Thyroid gland (tissue), 4 donors: ENCODE measurements at regions not wholly inside any gene's neighbourhood (a gene's known extent, or its start where the extent isn't known, plus 50 kb on each side); places are given as distances from the start of the nearest gene placed in this dataset.
A peak's percentile ranks its signal among the peaks of the same experiment; 100 is the strongest.

Experiments used
- DNase-seq, 2 donors: peaks; one replicate each; pipeline ENCODE4 v3.0.0-alpha.2; 2019
- H3K27ac ChIP-seq, 3 donors: fragments of 200-600 bp; sonication (generic); 1 replicate in 2 of 3; 2 replicates in 1 of 3; pipeline ENCODE4 v1.5.1; 2016 to 2019; ENCODE audit warnings: mild to moderate bottlenecking in 1 of 3, moderate library complexity in 1 of 3
- H3K27me3 ChIP-seq: fragments of 200-600 bp; sonication (generic); one replicate; pipeline ENCODE4 v1.5.1; 2019
- H3K36me3 ChIP-seq, 2 donors: fragments of 200-600 bp; sonication (generic); one replicate each; pipeline ENCODE4 v1.5.1; 2016 to 2019
- H3K4me1 ChIP-seq, 2 donors: fragments of 200-600 bp; sonication (generic); one replicate each; pipeline ENCODE4 v1.5.1; 2017 to 2019
- H3K4me3 ChIP-seq, 3 donors: fragments of 200-600 bp; sonication (generic); replicated peaks in 1 of 3; 1 replicate in 2 of 3; 2 replicates in 1 of 3; pipeline ENCODE4 v1.5.1; 2016; ENCODE audit warnings: mild to moderate bottlenecking in 1 of 3
- H3K9me3 ChIP-seq: fragments of 200-600 bp; sonication (generic); one replicate; pipeline ENCODE4 v1.5.1; 2017
- CTCF ChIP-seq, 6 experiments: fragments of 200-600 bp in 3 of 6; fragments of 450-650 bp in 3 of 6; sonication (generic) in 3 of 6; IDR thresholded peaks; one replicate each; pipeline ENCODE4 v1.5.1; 2016 to 2019; ENCODE audit warnings: antibody characterized with exemption in 6 of 6, mild to moderate bottlenecking in 2 of 6, inconsistent platforms in 1 of 6, moderate library complexity in 1 of 6
- POLR2A ChIP-seq, 2 donors: fragments of 450-650 bp; IDR thresholded peaks; one replicate each; pipeline ENCODE4 v1.6.1; 2017; ENCODE audit warnings: antibody characterized with exemption in 2 of 2, mild to moderate bottlenecking in 2 of 2, moderate library complexity in 1 of 2
- WGBS, 2 donors: methylation state at CpG; one replicate each; pipeline ENCODE4 v1.1.5; 2017; 5-methylcytosine and 5-hydroxymethylcytosine counted together
- intact Hi-C: fragments of 100-400 bp; cut with DNase I; formaldehyde crosslinking; loops from one replicate; pipeline ENCODE4 v1.15.1; 2023

GRCh38 chr14:100384819-100385813, 62.0 kb downstream of the SLC25A47 start:
- Histone ChIP-seq H3K27ac (no peak overlapping the region), H3K4me3 (no peak overlapping the region), H3K9me3 (no peaks in the 10 kb centered on the region), H3K27me3 (no peaks in the 10 kb centered on the region), H3K36me3 (no peaks in the 10 kb centered on the region), H3K4me1 (peaks cover 8 to 38% of the 10 kb centered on the region in 2 donors)
- WGBS, 2 donors = 78 to 83% methylated on average over 16 of the region's 16 CpGs
- DNase-seq = no peak
- intact Hi-C loops = loop anchor here (5.0 kb wide), 1 partner anchor 262 kb away; no protein-coding TSS in a partner anchor
- TF ChIP-seq CTCF (IDR thresholded peaks at IDR 0.05) = peak in 4 of 6 experiments; percentile 17 to 47 (median 38)
- no peak for TF ChIP-seq POLR2A (IDR thresholded peaks at IDR 0.05)

- H3K4me1 ChIP-seq = peaks cover 8 to 35% of the 10 kb centered on the region in 2 donors
- no peak for TF ChIP-seq POLR2A (IDR thresholded peaks at IDR 0.05)
- no peaks in the 10 kb centered on the region for H3K36me3 ChIP-seq
- H3K27ac ChIP-seq = no peak overlapping the region
- H3K27me3 ChIP-seq = no peaks in the 10 kb centered on the region
- H3K4me3 ChIP-seq = no peak overlapping the region
- DNase-seq = no peak
- intact Hi-C loops = loop anchor here (5.0 kb wide), 1 partner anchor 261 kb away; no protein-coding TSS in a partner anchor
- 62 to 76% methylated on average over 2 of the region's 2 CpGs for WGBS, 2 donors
- no peaks in the 10 kb centered on the region for H3K9me3 ChIP-seq
Observed at GRCh38 chr14:100386121-100386520, 63.0 kb downstream of the SLC25A47 start.

DNA sequence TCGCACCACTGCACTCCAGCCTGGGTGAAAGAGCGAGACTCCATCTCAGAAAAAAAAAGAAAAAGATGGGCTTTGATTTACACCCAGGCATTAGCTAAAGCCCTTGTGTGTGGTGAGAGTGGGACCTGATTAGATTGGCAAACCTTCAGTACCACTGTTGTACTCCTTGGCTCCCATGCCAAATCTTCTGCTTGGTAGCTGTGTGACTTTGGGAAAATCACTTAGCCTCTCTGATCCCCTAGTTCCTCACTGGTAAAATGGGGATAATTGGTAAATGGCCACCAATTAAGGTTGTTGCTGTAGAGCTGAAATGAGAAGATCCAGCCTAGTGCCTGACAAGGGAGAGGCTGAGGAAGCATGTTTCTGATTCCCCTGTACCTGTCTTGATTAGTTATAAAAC, 63.7 kb downstream of the SLC25A47 start:
- TF ChIP-seq POLR2A (IDR thresholded peaks at IDR 0.05) (no peak), CTCF (IDR thresholded peaks at IDR 0.05) (no peak)
- no peak for DNase-seq
- intact Hi-C loops = loop anchor here (5.0 kb wide), 1 partner anchor 260 kb away; no protein-coding TSS in a partner anchor
- Histone ChIP-seq H3K27ac (no peak overlapping the region), H3K36me3 (no peaks in the 10 kb centered on the region), H3K9me3 (no peaks in the 10 kb centered on the region), H3K27me3 (no peaks in the 10 kb centered on the region), H3K4me1 (peaks cover 8 to 28% of the 10 kb centered on the region in 2 donors), H3K4me3 (no peak overlapping the region)
- WGBS, 2 donors = 91% methylated on average over 2 of the region's 2 CpGs

DNA sequence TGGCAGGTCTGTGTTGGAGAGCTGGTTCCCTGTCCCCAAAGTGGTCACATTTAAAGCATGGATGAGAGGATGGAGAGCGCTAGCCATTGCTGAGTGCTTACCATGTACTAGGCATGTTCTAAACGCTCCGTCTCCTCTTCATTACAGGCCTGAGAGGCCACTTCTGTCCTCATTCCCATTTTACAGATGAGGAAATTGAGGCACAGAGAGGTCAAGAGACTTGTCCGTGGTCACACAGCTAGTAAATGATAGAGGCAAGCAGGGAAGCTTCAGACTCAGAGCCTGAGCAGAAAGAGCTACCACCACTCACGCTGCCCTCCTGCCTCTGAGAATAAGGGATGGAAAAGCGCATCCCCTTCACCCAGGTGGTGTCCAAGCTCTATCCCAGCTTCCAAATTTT, 64.3 kb downstream of the SLC25A47 start:
- Histone ChIP-seq H3K4me1 (peaks cover 10 to 22% of the 10 kb centered on the region in 2 donors), H3K27me3 (no peaks in the 10 kb centered on the region), H3K4me3 (no peak overlapping the region), H3K27ac (no peak overlapping the region), H3K9me3 (no peaks in the 10 kb centered on the region), H3K36me3 (no peaks in the 10 kb centered on the region)
- peak in 1 of 2 donors; percentile 17 for DNase-seq
- 85 to 93% methylated on average over 6 of the region's 6 CpGs for WGBS, 2 donors
- intact Hi-C loops = loop anchor here (5.0 kb wide), 1 partner anchor 260 kb away; no protein-coding TSS in a partner anchor
- TF ChIP-seq CTCF (IDR thresholded peaks at IDR 0.05) (no peak), POLR2A (IDR thresholded peaks at IDR 0.05) (no peak)

DNA sequence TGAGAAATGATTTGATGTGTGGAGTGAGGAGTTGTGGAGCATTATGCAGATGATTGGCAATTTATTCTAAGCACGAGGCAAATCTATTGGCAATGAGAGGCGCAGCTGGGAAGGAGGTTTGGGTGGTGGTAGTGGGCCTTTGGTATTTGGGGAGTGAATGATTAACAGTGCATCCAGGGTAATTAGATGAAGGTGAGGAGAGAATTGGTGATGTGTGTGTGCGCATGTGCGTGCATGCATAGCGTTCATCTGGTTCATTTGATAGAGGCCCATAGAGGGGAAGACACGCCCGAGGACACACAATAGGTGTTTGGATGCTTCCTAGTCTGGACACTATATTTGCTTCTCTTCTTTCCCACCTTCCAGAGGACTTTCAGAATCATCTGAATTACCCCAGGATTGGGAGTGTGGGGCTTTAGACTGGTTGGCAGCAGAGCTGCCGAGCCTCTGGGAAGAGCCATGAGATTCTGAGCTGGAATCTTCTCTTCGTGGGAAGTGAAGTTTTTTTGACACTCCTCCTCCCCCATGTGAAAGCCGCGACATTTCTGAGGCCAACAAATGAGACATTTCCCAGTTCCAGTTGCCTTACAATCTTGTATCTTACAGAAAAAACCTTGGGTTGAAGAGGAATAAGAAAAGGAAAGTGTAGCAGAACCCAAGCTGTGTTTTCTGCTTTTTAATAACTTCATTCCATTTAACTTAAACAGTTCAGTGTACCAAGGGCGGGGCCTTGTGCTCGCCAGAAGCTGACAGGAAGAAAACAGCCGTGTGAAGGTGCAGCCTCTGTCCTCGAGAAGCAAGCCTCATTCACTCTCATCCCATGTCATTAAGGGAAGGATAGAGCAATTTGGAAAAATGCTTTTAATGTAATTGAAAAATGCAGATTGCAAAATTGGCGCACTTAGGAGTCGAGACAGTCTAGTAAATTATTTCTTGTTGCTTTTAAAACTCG, 65.2 kb downstream of the SLC25A47 start:
- TF ChIP-seq POLR2A (IDR thresholded peaks at IDR 0.05) (no peak), CTCF (IDR thresholded peaks at IDR 0.05) (no peak)
- Histone ChIP-seq H3K9me3 (no peaks in the 10 kb centered on the region), H3K4me1 (peaks cover 12 to 16% of the 10 kb centered on the region in 2 donors), H3K36me3 (no peaks in the 10 kb centered on the region), H3K4me3 (no peak overlapping the region), H3K27ac (no peak overlapping the region), H3K27me3 (no peaks in the 10 kb centered on the region)
- DNase-seq = no peak
- intact Hi-C loops = loop anchor here (5.0 kb wide), 1 partner anchor 259 kb away; no protein-coding TSS in a partner anchor
- WGBS, 2 donors = 87 to 88% methylated on average over 18 of the region's 18 CpGs
